ENCODE measurements at regions not wholly inside any gene's neighbourhood (a gene's known extent, or its start where the extent isn't known, plus 50 kb on each side); places are given as distances from the start of the nearest gene placed in this dataset.

DNA sequence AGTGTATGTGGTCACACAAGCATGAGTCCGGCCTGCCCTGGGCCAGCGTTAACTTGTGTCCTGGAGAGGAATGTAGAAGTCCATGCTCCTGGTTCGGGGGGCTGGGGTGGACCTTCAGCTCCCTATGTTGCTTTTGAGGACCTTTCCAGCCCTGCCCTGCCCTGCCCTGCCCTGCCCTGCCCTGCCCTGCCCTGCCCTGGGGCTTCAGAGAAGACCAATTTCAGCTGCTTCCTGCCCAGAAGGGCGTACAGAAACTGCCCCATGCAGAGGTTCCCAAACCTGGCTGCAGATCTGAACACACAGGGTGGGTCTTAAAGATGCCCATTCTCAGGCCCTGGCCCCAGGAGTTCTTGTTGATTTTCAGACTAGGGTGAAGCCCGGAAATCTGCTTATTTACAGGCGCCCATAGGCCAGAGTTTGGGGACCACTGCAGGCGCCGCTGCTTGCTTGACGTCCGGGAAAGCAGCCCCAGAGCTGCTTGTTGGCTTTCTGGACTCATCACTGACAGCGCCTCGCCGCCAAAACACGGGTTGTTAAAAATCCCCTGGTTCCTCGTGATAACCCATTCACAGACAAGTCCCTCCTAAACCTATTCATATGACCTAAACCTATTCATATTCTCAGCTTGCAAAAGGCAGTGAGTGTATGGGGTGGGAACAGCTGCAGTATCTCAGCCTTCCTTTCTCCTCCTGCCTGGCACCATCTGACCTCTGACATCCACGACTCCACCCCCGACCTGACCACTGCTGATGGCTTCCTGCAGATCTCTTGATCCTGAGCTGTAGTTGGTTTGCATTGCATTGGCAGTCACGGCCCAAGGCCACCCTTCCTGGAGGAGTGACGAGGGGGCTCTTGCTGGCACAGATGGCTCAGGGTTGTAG lies 198.3 kb downstream of the GLI2 start:
- no peak overlapping the region for H3K4me3 Mint-ChIP-seq (ENCODE audit: unreplicated experiment)
- H3K27ac Mint-ChIP-seq (ENCODE audit: unreplicated experiment), result peak overlapping the region; percentile 96
- H3K27me3 Mint-ChIP-seq (ENCODE audit: low read depth), result no peaks in the 10 kb centered on the region

DNA sequence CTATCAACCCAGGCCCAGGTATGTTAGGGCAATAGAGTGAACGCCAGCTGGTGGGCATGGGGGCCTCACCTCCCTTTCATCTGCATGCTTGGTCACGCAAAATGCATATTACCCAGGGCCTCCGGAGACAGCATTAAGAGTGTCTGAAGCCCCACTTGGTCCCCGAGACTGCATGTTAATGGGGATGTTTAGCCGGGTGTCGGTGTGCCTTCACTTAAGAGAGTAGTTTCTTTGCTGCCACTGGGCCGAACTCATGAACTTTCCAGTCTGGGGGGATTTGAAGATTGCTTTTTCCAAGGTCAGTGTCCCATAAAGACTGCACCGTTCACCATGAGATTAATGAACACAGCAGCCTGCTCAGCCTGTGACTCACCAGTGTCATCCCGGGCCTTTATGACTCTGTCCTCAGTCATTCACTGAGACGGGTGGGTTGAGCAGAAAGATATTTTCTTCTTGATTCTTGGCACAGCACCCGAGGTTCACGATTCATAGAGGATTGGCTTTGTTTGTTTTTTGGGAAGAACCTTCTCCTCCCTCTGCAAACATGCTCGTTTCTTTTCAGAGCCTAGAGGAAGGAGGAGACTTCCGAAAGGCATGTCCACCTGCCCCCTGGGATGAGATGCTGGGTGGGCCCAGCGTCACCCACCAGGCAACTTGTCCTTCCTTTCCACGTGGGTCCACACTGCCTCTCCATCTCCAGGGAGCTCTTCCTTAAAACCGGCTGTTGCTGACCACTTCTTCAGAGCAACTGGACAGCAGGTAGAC lies 199.1 kb downstream of the GLI2 start:
- DNase-seq (ENCODE audit: low spot score), result no peak
- H3K4me1 Mint-ChIP-seq (ENCODE audit: low read depth), result peaks cover 85% of the 10 kb centered on the region
- H3K9me3 Mint-ChIP-seq (ENCODE audit: low read depth), result no peaks in the 10 kb centered on the region
- H3K27me3 Mint-ChIP-seq (ENCODE audit: low read depth), result no peaks in the 10 kb centered on the region
- peak overlapping the region; percentile 96 for H3K27ac Mint-ChIP-seq (ENCODE audit: unreplicated experiment)
- peaks cover 2% of the 10 kb centered on the region for H3K36me3 Mint-ChIP-seq (ENCODE audit: low read depth)
- TF ChIP-seq, protein P1, sequence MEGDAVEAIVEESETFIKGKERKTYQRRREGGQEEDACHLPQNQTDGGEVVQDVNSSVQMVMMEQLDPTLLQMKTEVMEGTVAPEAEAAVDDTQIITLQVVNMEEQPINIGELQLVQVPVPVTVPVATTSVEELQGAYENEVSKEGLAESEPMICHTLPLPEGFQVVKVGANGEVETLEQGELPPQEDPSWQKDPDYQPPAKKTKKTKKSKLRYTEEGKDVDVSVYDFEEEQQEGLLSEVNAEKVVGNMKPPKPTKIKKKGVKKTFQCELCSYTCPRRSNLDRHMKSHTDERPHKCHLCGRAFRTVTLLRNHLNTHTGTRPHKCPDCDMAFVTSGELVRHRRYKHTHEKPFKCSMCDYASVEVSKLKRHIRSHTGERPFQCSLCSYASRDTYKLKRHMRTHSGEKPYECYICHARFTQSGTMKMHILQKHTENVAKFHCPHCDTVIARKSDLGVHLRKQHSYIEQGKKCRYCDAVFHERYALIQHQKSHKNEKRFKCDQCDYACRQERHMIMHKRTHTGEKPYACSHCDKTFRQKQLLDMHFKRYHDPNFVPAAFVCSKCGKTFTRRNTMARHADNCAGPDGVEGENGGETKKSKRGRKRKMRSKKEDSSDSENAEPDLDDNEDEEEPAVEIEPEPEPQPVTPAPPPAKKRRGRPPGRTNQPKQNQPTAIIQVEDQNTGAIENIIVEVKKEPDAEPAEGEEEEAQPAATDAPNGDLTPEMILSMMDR (IDR thresholded peaks at IDR 0.05), result no peak
- H3K4me3 Mint-ChIP-seq (ENCODE audit: unreplicated experiment), result peak overlapping the region; percentile 39

More for the DNA sequence above, 198.3 kb downstream of the GLI2 start:
- Mint-ChIP-seq H3K4me1 (ENCODE audit: low read depth) (peaks cover 79% of the 10 kb centered on the region), H3K9me3 (ENCODE audit: low read depth) (no peaks in the 10 kb centered on the region), H3K36me3 (ENCODE audit: low read depth) (peaks cover 9% of the 10 kb centered on the region)
- DNase-seq (ENCODE audit: low spot score), result no peak
- TF ChIP-seq, protein P1 (IDR thresholded peaks at IDR 0.05), result no peak

DNA sequence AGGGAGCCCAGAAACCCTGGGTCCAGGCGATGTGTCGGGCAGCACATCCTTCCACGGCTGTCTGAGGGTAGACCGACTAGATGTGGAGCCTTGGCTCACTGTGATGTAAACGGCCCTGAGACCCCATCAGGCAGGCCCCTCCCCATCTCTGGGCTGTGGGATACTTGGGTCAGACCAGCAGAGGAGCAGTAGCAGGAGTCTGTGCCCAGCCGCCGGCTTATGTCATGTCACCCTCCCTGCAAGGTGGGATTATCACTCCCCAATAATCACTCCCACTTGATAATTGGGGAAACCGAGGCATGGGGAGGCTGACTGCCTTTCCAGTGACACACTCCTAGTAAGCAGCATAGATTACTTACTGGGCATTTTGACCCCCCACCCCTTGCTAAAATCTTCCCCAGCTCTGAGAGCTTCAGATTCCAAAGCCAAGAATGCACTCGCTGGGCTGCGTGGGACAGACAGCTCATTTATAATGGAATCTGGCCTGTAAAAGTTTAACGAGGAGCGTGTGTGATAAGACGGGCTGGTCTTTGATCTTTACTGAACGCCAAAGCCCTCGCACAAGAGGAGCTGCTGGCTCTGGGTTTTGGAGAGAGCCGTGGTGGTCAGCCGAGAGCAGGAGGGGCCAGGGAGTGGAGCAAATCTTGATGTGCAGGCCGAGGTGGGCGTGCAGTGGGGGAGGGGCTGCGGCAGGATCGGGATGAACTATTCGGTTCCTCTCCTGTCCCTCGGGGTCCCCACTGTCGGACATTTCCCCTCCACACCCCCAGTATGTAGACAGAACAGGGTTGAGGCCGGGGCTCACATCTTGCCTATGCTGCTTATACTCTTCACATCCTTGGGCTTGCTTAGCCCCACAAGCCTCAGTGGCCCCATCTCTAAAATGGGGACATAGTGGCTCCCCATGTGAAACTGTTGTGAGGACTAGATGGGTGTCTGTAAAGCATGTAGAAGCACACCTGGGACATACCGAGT lies 200.0 kb downstream of the GLI2 start:
- DNase-seq (ENCODE audit: low spot score), result no peak
- Mint-ChIP-seq H3K4me1 (ENCODE audit: low read depth) (peaks cover 87% of the 10 kb centered on the region), H3K27me3 (ENCODE audit: low read depth) (no peaks in the 10 kb centered on the region), H3K36me3 (ENCODE audit: low read depth) (peaks cover 2% of the 10 kb centered on the region), H3K4me3 (ENCODE audit: unreplicated experiment) (peak overlapping the region; percentile 39), H3K9me3 (ENCODE audit: low read depth) (no peaks in the 10 kb centered on the region), H3K27ac (ENCODE audit: unreplicated experiment) (peak overlapping the region; percentile 96)
- TF ChIP-seq, protein P1 (IDR thresholded peaks at IDR 0.05), result no peak

DNA sequence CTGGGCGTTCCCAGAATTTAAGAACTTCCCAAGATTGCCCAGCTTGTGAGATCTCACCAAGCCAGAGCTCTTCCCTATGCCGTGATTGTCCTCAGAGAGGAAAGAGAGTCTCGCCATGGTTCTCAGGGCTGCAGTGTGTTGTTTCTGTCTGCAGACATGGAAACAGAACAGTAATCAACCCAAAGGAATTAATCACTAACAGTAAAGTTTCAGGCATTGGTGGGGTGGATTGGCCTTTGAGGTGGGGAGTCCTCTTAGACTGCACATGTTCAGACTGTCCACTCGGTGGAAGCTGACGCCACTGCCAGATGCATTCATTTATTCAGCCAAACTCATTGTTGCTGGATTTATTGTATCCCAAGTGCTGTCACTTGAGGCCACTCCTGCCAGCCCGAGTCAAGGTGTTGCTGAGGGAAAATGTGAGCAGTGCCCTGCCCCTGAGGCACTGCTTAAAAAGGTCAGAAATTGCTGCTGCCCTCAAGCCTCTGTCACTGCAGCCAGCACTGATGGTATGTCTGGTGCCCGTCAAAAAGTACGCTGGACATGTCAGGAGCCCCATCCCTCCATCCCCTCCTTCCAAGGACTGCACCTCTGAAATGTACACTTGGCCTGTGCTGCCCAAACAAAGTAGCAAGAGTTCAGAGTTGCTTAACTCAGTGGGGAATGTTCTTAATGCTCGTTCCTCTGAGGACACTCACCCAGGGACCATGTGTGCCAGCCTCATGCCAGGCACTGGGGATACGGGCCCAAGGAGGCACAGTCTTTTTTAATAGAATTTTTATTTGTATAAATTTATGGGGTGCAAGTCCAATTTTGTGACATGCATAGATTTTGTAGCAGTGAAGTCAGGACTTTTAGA lies 201.0 kb downstream of the GLI2 start:
- TF ChIP-seq, protein P1 (IDR thresholded peaks at IDR 0.05), result no peak
- no peak for DNase-seq (ENCODE audit: low spot score)
- Mint-ChIP-seq H3K27me3 (ENCODE audit: low read depth) (no peaks in the 10 kb centered on the region), H3K27ac (ENCODE audit: unreplicated experiment) (peak overlapping the region; percentile 96), H3K4me3 (ENCODE audit: unreplicated experiment) (no peak overlapping the region), H3K4me1 (ENCODE audit: low read depth) (peaks cover 98% of the 10 kb centered on the region), H3K9me3 (ENCODE audit: low read depth) (no peaks in the 10 kb centered on the region), H3K36me3 (ENCODE audit: low read depth) (no peaks in the 10 kb centered on the region)
